ENCODE measurements at regions not wholly inside any gene's neighbourhood (a gene's known extent, or its start where the extent isn't known, plus 50 kb on each side); places are given as distances from the start of the nearest gene placed in this dataset.

GRCh38 chrX:68995386-68995779 lies 166.6 kb downstream of the EFNB1 start:
- TF ChIP-seq CTCF (IDR thresholded peaks at IDR 0.05) (no peak), POLR2A (IDR thresholded peaks at IDR 0.05) (no peak)
